ENCODE measurements at regions not wholly inside any gene's neighbourhood (a gene's known extent, or its start where the extent isn't known, plus 50 kb on each side); places are given as distances from the start of the nearest gene placed in this dataset.

DNA sequence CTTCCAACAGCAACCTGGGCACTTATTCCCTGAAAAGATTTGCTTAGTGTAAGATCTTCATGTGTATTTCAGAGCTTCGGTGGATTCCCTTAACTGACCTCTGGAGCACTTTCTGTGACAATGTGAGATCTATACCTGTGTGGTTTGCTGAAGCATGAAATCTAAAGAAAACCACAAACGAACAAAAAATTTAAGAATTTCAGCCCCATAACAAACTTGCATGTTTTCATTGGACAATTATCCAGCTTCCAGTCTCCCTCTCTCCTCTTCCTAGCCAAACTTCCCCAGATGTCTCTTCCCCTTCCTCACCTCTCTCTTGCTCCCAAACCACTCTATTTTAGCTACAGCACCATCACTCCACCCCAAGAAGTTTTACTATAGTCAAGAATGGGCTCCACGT is 279.9 kb upstream of the SORCS1 start:
- TF ChIP-seq EGR1 (IDR thresholded peaks at IDR 0.05; ENCODE audit: low read depth in 2 of 2) (no peak), RXRA (IDR thresholded peaks at IDR 0.05) (no peak), TAF1 (conservative IDR thresholded peaks at IDR 0.05) (no peak), GABPA (IDR thresholded peaks at IDR 0.05 in 1 of 2, conservative IDR thresholded peaks at IDR 0.05 in 1 of 2) (no peak), SP1 (IDR thresholded peaks at IDR 0.05) (no peak), RAD21 (IDR thresholded peaks at IDR 0.05) (no peak)
- TF ChIP-seq, protein P1, sequence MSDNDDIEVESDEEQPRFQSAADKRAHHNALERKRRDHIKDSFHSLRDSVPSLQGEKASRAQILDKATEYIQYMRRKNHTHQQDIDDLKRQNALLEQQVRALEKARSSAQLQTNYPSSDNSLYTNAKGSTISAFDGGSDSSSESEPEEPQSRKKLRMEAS (IDR thresholded peaks at IDR 0.05), result no peak
- DNase-seq (ENCODE audit: low spot score), result no peak
- no peak overlapping the region for H3K4me3 ChIP-seq (ENCODE audit: low read depth in 1 of 3, low read length in 3 of 3)
- H3K9me3 ChIP-seq (ENCODE audit: control insufficient read depth in 4 of 4, low read length in 3 of 4), result peaks cover 0 to 1% (median under 1%) of the 10 kb centered on the region in 4 donors
- H3K27me3 ChIP-seq (ENCODE audit: control insufficient read depth in 4 of 4, insufficient read depth in 4 of 4, low read length in 3 of 4), result no peaks in the 10 kb centered on the region
- no peak overlapping the region for H3K9ac ChIP-seq (ENCODE audit: low read depth in 1 of 2, low read length in 2 of 2)
- no peaks in the 10 kb centered on the region for H3K36me3 ChIP-seq (ENCODE audit: control insufficient read depth in 4 of 4, insufficient read depth in 3 of 4, low read depth in 1 of 4, low read length in 3 of 4)
- H3K4me1 ChIP-seq (ENCODE audit: control insufficient read depth in 4 of 4, insufficient read depth in 4 of 4, low read length in 3 of 4), result no peaks in the 10 kb centered on the region
- no peak overlapping the region for H3K27ac ChIP-seq (ENCODE audit: low read depth in 1 of 2, low read length in 2 of 2)
- 77% methylated on average over 3 of the region's 3 CpGs for WGBS

DNA sequence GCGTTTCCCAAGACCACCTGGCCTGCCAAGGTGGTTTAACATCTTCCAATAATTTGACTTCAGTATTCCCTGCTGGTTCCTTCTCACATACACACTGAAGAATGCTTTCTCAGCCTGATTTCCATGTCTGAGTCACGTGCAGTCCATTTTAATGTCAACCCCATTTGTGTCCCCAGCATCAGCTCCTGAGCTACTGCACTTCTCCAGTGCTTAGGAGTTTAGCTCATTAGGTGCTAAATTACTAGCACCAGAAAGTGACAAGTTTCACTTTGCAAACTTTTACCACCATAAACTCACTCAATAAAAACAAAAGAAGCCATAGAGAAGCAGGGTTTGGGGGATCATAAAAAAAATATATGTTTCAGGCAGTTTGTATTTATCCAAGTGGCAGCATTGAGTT is 279.3 kb upstream of the SORCS1 start:
- no peak for DNase-seq (ENCODE audit: low spot score)
- 71% methylated on average over 2 of the region's 2 CpGs for WGBS
- Histone ChIP-seq H3K27ac (ENCODE audit: low read depth in 1 of 2, low read length in 2 of 2) (no peak overlapping the region), H3K9me3 (ENCODE audit: control insufficient read depth in 4 of 4, low read length in 3 of 4) (peaks cover 0 to 3% (median 1%) of the 10 kb centered on the region in 4 donors), H3K27me3 (ENCODE audit: control insufficient read depth in 4 of 4, insufficient read depth in 4 of 4, low read length in 3 of 4) (no peaks in the 10 kb centered on the region), H3K36me3 (ENCODE audit: control insufficient read depth in 4 of 4, insufficient read depth in 3 of 4, low read depth in 1 of 4, low read length in 3 of 4) (no peaks in the 10 kb centered on the region), H3K4me3 (ENCODE audit: low read depth in 1 of 3, low read length in 3 of 3) (no peak overlapping the region), H3K4me1 (ENCODE audit: control insufficient read depth in 4 of 4, insufficient read depth in 4 of 4, low read length in 3 of 4) (no peaks in the 10 kb centered on the region), H3K9ac (ENCODE audit: low read depth in 1 of 2, low read length in 2 of 2) (no peak overlapping the region)
- no peak for TF ChIP-seq YY1 (IDR thresholded peaks at IDR 0.05)
- TF ChIP-seq EGR1 (IDR thresholded peaks at IDR 0.05; ENCODE audit: low read depth in 2 of 2), result no peak
- TF ChIP-seq, protein P2, sequence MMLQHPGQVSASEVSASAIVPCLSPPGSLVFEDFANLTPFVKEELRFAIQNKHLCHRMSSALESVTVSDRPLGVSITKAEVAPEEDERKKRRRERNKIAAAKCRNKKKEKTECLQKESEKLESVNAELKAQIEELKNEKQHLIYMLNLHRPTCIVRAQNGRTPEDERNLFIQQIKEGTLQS (IDR thresholded peaks at IDR 0.05), result no peak
- TF ChIP-seq GABPA (IDR thresholded peaks at IDR 0.05 in 1 of 2, conservative IDR thresholded peaks at IDR 0.05 in 1 of 2), result no peak
- TF ChIP-seq, protein P3, sequence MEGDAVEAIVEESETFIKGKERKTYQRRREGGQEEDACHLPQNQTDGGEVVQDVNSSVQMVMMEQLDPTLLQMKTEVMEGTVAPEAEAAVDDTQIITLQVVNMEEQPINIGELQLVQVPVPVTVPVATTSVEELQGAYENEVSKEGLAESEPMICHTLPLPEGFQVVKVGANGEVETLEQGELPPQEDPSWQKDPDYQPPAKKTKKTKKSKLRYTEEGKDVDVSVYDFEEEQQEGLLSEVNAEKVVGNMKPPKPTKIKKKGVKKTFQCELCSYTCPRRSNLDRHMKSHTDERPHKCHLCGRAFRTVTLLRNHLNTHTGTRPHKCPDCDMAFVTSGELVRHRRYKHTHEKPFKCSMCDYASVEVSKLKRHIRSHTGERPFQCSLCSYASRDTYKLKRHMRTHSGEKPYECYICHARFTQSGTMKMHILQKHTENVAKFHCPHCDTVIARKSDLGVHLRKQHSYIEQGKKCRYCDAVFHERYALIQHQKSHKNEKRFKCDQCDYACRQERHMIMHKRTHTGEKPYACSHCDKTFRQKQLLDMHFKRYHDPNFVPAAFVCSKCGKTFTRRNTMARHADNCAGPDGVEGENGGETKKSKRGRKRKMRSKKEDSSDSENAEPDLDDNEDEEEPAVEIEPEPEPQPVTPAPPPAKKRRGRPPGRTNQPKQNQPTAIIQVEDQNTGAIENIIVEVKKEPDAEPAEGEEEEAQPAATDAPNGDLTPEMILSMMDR (IDR thresholded peaks at IDR 0.05; ENCODE audit: low read depth, low read length, missing input control), result no peak
- TF ChIP-seq NR2F2 (IDR thresholded peaks at IDR 0.05), result no peak
- TF ChIP-seq, protein P4, sequence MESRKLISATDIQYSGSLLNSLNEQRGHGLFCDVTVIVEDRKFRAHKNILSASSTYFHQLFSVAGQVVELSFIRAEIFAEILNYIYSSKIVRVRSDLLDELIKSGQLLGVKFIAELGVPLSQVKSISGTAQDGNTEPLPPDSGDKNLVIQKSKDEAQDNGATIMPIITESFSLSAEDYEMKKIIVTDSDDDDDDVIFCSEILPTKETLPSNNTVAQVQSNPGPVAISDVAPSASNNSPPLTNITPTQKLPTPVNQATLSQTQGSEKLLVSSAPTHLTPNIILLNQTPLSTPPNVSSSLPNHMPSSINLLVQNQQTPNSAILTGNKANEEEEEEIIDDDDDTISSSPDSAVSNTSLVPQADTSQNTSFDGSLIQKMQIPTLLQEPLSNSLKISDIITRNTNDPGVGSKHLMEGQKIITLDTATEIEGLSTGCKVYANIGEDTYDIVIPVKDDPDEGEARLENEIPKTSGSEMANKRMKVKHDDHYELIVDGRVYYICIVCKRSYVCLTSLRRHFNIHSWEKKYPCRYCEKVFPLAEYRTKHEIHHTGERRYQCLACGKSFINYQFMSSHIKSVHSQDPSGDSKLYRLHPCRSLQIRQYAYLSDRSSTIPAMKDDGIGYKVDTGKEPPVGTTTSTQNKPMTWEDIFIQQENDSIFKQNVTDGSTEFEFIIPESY (IDR thresholded peaks at IDR 0.05), result no peak
- TF ChIP-seq TAF1 (conservative IDR thresholded peaks at IDR 0.05), result no peak
- TF ChIP-seq, protein P1 (IDR thresholded peaks at IDR 0.05), result no peak
- TF ChIP-seq RXRA (IDR thresholded peaks at IDR 0.05), result no peak
- TF ChIP-seq, protein P5, sequence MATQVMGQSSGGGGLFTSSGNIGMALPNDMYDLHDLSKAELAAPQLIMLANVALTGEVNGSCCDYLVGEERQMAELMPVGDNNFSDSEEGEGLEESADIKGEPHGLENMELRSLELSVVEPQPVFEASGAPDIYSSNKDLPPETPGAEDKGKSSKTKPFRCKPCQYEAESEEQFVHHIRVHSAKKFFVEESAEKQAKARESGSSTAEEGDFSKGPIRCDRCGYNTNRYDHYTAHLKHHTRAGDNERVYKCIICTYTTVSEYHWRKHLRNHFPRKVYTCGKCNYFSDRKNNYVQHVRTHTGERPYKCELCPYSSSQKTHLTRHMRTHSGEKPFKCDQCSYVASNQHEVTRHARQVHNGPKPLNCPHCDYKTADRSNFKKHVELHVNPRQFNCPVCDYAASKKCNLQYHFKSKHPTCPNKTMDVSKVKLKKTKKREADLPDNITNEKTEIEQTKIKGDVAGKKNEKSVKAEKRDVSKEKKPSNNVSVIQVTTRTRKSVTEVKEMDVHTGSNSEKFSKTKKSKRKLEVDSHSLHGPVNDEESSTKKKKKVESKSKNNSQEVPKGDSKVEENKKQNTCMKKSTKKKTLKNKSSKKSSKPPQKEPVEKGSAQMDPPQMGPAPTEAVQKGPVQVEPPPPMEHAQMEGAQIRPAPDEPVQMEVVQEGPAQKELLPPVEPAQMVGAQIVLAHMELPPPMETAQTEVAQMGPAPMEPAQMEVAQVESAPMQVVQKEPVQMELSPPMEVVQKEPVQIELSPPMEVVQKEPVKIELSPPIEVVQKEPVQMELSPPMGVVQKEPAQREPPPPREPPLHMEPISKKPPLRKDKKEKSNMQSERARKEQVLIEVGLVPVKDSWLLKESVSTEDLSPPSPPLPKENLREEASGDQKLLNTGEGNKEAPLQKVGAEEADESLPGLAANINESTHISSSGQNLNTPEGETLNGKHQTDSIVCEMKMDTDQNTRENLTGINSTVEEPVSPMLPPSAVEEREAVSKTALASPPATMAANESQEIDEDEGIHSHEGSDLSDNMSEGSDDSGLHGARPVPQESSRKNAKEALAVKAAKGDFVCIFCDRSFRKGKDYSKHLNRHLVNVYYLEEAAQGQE (IDR thresholded peaks at IDR 0.05), result no peak
- no peak for TF ChIP-seq FOXA2 (IDR thresholded peaks at IDR 0.05)
- no peak for TF ChIP-seq FOXA1 (IDR thresholded peaks at IDR 0.05)
- no peak for TF ChIP-seq HNF4A (conservative IDR thresholded peaks at IDR 0.05)
- no peak for TF ChIP-seq HNF4G (IDR thresholded peaks at IDR 0.05)
- TF ChIP-seq RAD21 (IDR thresholded peaks at IDR 0.05), result no peak

Data from liver (tissue), 8 donors.